Activated T-helper 1 cell treated with anti-CD3 and anti-CD28 coated beads, Interleukin-2, amount 50 U/mL, for 16 hours (primary cell): ENCODE measurements at regions not wholly inside any gene's neighbourhood (a gene's known extent, or its start where the extent isn't known, plus 50 kb on each side); places are given as distances from the start of the nearest gene placed in this dataset.

Source experiments
- DNase-seq, 2 donors: peaks; one replicate each; pipeline ENCODE4 v3.0.0-alpha.2; 2020; ENCODE audit warnings: low read depth in 1 of 2, low spot score in 1 of 2

DNA sequence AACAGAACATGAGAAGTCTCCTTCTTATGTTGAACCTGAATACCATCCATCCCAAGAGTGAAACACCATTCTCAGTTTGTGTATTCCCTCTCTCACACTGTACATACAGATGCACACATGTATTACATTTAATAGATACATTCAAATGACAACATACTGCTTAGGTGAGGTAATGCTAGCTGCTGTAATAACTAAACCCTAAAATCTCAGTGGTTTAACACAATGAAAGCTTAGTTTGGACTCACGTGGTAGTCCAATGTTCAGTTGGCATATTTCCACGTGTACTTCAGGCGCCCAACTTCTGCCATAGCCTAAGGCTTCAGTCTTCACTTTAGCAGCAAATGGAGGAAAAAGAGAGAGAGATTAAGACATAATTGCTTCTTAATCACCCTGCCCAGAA is 351.1 kb upstream of the PMFBP1 start:
- no peak for DNase-seq

DNA sequence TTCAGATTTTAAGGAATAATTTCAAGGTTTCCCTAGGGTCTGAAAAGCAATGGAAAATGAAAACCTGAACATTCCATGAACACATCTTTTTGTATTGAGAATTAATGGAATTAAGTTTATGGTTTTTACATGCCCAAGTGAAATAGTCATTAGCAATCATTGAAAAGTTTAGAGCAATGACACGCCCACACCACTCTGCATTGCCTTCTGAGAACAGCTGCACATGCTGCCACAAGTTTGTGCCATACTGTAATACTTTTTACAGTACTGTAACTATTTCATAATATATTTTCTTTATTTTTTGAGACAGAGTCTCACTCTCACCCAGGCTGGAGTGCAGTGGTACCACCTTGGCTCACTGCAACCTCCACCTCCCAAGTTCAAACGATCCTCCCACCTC is 345.2 kb upstream of the PMFBP1 start:
- no peak for DNase-seq

DNA sequence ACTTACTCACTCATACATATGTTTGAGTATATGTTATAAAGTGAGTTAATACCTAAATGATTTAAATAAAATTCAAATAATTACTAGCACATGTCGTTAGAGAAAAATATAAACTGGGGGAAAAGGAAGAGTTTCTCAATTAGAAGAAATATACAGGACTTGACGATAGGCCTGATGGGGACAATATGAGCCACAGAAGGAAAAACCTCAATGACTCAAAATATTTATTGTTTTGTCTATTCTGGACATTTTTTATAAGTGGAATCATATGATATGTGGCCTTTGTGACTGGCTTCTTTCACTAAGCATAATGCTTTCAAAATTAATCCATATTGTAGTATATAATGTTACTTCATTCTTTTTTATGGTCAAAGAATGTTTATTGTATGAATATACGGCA is 339.2 kb upstream of the PMFBP1 start:
- DNase-seq = no peak

DNA sequence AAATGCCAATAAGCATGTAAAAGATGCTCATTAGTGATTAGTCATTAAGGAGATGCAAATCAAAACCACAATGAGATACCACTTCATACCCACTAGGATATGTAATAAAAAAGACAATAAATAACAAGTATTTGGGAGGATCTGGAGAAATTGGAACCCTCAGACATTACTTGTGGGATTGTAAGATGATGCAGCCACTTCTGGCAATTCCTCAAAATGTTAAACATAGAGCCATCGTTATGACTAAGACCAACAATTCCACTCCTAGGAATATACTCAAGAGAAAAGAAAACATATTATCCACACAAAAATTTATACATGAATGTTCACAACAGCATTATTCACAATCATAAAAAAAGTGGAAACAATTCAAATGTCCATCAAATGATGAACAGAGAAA is 336.2 kb upstream of the PMFBP1 start:
- no peak for DNase-seq

DNA sequence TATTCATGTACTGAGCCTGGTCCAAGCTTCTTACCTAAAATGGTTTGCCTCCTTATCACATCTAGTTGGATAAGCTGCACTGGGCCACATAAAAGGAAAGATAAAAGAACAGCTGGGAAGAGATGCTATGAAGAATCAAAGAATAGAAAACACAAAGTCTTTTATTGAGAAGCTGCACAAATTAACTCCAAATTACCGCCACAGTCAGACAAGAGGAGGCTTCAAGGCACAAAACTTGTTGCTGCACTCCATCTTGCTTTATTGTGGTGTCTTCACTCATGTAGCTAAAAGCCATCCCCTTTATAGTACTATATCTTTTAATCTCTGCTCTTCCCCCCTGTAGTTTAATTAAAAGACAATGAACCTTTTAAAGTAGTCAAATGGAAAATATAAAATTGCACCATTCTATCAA is 330.6 kb upstream of the PMFBP1 start:
- no peak for DNase-seq

DNA sequence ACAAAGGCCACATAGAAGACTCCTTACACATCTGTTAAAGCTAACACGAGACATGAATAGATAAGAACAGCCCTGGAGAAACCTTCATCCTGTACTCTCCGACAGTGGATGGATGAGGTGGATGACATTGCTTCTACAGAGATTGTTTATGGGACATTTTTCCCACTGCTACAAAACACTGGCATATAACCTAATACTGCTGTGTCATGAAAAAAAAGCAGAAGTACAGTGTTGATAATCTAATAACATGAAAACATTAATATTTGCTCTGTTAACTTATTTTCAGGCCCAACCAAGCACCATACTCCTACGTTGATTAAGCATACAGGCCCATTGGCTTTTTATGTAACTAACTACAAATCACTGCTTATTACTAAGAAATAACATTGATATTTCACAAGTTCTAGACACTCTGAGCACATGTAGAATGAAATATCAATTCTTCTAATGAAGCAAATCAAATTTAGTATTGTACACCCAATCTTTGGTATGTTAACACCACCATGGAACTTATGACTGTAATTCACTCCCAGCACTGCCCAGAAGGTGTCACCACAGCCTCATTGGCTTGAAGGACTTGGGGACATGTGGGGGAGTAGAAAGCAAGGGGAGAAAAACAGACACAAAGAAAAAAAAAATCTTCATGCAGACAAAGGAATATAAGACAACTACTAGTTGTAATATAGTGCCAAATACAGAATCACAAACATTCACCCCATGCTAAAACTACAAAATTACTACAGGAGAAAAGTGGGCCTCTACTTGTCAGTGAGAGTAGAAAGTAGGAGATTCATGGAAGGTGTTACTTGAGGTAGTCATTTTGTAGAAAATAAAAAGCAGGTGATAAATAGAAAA is 330.0 kb upstream of the PMFBP1 start:
- DNase-seq = no peak

DNA sequence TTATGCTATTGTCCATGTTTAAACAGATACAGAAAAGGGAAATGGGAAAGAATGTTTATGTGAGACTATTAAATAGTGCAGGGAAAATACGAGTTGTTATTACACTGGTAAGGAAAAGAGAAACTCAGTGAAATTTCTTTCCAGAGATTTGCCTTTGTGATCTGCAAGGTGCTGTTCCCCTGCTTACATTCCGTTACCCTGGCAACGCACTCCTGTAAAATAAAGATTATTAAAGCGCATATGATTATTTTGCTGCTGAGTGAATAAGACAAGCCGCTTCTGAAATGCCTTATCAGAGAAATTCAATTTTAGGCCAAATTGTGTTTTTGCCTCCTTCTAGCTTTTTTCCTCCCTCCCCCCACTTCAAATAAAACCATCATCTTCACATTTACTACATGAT is 328.6 kb upstream of the PMFBP1 start:
- DNase-seq = no peak

DNA sequence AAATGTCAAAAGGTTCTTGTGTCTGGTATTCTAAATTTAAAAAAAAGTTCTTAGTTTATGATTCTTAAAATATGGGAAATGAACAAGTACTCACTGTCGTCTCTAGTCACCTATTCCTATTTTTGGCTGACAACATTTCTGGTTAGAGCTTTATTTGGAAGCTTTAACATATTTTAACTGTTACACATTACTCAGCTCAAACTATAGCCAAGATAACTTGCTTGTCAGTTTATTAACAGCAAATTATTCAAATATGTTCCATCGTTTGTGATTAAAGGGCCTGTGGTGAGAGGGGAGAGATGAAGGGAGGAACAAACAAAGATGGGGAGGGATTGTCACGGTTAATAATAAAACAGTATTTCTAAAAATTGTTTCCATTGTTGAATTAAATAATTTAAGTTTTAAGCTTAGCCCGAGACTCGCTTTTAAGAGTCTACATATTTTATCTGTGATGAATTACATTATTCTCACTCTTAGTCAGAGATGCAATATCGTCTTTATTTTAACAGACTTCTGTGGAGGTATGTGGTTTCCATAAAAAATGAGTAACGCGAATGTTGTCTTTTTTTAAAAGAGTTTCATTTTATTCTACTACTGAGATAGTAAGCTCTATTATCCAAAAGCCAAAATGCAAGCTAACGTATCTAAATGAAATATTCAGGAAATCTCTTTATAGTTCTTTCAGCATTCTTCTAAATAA is 321.9 kb upstream of the PMFBP1 start:
- no peak for DNase-seq

DNA sequence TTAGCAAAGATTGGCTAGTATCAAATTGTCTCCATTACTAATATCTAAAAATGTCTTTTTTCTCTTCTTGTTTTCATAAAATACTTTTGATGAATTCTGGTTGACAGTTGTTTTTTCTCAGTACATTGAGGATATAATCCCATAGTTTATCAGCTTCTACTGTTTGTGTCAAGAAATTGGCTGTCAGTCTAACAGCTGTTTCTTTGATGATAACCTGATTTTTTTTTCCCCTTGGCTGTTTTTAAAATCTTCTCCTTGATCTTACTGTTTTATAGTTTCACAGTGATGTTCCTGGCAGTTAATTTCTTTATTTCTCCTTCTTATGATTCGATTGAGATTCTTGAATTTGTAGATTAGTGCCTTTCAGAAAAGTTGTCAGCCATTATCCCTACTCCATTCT is 315.3 kb upstream of the PMFBP1 start:
- no peak for DNase-seq

DNA sequence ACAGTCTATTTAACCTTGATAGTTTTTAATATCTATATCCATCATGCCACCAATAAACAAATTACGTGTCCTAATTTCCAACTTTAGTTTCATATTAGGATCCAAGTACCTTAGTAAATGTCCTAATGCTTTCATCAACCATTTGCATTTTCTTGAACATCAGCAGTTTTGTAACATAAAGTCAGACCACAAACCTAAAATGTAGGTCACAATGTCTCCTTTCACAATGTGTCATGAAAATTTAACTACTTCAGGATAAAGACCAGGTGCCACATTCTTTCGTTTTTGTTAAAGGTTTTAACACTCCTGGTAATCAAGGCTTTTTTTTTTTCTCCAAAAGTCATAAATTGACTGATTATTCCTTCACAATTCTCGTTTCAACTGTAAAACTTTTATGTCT is 310.7 kb upstream of the PMFBP1 start:
- no peak for DNase-seq

DNA sequence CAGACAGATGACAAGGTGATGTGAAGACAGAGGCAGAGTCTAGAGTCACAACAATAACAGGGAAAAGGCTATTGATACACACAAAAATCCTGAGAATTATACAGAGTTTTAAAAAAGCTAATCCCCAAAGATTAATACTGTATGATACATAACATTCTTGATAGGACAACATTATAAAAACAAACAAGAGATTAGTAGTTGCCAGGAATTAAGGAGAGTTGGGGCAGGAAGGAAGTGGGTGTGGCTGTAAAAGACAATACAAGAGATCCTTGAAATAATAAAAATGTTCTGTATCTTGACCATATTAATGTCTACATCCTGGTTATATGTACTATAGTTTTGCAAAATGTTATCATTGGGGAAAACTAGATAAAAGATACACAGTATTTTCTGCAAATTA is 309.5 kb upstream of the PMFBP1 start:
- DNase-seq = no peak

DNA sequence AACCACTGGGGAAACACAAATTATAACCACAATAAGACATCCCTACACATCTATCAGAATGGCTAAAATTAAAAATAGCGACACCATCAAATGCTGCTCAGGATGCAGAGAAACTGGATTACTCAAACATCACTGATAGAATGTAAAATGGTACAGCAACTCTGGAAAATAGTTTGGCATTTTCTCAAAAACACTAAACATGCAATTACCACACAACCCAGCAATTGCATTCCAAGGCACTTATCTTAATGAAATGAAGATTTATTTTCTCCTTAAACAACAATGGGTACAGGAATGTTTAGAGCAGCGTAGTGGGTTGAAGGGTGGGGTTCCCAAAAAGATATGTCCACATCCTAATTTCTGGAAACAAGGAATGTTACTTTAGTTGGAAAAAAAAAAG is 309.0 kb upstream of the PMFBP1 start:
- no peak for DNase-seq

DNA sequence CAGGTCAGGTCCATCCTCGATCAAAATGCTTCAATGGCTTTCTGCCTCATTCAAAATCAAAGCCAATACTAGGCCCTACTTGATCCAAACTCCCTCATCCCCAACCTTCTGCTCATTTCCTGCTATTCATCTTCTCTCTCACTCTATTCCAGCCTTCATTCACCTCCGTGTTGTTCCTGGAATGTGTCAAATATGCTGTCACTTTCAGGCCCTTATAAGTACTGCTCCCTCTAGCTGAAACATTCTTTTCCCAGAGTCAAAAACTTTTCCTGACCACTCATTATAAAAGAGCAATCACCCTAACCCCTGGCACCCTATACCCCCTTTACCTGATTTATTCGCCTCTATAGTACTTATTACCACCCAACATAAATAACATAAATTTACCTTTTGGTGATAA is 303.7 kb upstream of the PMFBP1 start:
- DNase-seq = no peak

DNA sequence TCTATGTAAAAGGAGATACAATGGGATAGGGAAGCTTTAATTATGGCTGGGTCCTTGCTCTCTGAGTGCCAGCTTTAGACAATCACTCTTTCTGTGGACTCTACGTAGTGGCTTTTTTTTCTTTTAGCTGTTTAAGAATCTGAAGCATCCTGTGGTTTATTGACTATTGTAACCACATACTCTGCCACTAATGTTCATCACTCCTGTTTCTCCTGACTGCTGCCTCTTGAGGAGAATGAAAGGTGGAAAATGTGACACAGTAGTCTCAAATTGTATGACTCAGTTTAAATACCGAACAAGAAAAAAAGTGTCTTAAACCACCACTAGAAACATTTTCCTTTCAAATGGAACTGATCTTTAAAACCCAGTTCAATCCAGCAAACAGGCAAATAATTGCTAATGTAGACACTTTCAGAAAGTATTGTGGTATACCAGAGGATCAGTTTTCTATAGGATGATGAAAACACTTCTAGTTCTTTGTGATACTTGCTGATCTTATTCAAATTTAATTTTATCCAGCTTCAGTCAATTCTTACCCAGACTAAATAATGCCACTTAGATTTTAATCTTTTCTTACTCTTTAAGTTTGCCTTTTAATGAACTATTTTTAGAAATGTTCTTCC is 302.7 kb upstream of the PMFBP1 start:
- no peak for DNase-seq

DNA sequence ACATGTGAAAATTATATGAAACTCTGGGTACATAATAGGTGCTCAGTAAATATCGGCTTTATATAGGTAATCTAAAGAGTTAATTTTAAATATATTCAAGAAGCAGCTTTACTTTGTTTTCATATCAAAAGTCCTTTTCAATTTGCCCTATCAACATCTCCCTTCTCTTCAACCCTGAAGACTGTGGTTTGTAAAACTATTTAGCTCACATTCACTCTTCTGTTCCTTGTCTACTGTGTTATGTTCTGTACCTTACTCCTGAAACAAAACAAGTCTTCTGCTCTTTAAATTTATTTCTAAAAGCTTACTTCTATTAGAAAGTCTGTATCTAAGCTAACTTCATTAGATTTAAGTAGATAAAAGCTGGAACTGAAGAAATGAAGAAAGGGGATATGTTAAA is 301.7 kb upstream of the PMFBP1 start:
- DNase-seq = no peak

DNA sequence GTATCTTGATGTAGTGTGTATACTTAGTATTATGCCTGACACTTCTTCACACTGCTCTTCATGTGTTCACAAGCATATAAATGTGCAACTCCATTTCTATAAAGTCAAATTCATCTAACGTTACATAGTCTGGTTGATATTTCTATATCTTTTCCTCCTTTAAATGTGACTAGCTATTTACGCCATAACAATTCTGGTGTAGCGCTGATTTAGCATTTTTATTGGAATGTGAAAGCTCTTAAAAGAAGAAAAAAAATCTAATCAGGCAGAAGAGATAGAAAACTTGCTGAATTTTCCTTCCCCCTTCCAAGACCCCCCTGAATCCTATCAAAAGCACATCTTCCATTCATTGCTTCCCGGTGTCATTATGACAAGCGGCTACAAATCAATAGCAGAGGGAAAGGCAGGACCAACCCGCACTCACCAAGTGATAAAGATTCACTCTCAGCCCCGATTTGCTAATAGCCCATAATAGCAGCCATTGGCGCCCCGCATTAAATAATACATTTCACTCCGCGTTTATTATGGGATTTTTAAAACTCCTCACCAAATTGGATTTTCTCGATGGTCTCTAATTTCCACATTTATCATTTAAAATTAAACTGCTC is 299.5 kb upstream of the PMFBP1 start:
- no peak for DNase-seq

DNA sequence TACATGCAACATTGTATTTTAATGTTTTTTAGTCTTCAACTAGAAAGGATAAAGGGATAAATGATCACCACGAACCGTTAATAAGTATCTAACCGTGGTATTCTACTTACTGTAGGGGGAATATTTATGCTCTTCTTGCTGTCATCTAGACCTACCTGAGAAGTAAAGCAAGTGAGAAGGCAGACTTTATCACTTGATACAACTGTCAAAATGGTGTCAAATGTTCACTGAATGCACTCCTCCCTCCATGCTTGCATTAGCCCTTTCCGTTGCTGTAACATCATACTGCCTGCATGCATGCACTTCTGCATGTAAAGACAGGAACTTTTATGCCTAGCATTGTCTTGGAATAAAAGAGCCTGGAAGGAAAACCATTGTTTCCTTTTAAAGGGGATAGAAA is 298.6 kb upstream of the PMFBP1 start:
- no peak for DNase-seq

DNA sequence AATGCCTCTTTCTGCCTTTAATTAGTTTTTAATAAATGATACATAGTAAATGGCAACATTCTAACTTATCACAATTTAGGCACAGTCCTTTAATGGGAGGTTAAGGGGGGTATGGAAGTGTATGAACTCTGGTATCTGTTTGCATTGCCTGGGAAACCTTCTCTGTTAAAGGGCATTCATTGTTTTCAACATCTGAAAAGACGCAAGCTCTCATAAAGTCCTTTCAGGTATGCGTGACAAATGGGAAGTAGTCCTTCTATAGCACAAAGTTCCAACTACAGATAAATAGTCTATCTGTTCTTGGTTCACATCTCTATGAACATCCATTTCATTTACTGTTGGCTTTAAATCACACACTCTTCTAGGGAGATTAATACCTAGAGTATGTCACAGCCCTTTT is 298.0 kb upstream of the PMFBP1 start:
- DNase-seq = no peak

DNA sequence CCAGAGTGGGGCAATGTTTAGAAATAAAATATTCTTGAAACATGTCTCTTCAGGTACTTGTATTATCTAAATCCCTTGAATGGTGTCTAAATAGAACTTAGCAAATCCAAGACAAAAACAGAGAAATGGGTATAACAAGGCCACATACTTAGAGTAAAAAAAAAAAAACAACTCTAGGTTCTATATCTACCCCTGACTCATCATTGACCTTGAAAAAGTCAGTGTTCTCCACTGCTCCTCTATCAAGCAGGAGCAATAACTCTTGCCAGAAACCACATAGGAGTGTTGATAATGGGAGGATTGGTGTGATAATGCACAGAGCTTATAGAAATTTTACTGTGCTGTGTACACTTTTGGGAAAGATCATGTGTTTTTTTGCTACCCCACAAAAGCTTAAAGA is 296.6 kb upstream of the PMFBP1 start:
- no peak for DNase-seq

DNA sequence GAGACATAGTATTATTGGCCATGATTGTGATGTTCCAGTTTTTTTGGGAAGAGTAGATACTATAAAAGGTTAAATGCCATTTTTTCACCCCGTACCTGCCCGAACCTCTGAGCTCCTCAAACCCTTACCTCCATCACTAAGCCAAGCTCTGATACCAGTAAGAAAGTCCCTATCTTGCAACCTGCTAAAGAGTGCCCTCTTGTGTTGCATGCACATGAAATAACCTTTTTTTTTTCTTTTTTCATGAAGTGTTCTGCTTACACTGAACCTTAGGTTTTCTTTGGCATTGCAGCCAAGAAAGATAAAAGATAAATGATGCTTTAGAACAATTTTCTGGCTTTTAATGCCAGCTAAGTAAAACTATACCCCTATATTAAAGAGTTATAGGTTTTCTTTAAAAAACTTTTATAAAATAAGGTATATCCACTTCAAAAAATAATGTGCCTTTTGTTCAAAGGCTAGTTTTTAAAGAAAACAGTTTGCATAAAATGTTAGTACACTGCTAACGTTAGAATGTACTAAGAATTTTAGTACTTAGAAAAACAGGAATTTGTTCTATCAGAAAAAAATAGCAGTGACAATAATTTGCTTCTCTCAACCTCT is 295.3 kb upstream of the PMFBP1 start:
- no peak for DNase-seq

DNA sequence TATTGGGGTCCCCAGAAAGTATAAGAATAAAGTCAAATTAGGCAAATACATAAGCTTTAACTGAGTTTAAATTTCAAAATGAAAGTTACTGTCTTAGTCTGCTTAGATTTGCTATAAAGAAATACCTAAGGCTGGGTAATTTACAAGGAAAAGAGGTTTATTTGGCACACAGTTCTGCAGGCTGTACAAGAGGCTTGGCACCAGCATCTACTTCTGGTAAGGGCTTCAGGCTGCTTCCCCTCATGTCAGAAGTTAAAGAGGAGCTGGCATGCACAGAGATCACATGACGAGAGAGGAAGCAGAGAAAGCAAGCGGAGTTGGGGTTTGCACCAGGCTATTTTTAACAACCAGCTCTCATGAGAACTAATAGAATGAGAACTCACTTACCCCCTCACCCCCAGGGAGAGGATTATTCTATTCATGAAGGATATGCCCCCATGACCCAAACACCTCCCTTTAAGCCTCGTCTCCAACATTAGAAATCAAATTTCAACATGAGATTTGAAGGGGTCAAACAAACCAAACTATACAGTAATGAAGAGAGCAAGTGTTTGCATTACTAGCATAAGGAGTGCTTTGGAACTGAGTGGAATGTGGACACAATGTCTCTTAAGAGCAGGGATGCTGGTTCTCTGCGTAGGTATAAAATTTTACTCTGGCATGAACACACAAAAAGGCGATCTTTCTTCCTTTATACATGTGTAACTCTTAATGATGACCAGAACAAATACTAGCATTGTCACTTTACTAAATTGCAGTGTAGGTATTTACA is 292.8 kb upstream of the PMFBP1 start:
- no peak for DNase-seq
